GM19467 (cell line): ENCODE measurements at regions not wholly inside any gene's neighbourhood (a gene's known extent, or its start where the extent isn't known, plus 50 kb on each side); places are given as distances from the start of the nearest gene placed in this dataset.
"Not testable (repeated sequence)": the region's sequence is repeated elsewhere in the genome, so short reads cannot be mapped to it uniquely, and the experiment has no call there.

Experiments
- ATAC-seq: cut with Tn5 transposase; IDR thresholded peaks from one replicate; pipeline ENCODE4 v1.9.1; 2021; ENCODE audit warnings: mild to moderate bottlenecking, moderate library complexity; ENCODE audit not compliant: unreplicated experiment

DNA sequence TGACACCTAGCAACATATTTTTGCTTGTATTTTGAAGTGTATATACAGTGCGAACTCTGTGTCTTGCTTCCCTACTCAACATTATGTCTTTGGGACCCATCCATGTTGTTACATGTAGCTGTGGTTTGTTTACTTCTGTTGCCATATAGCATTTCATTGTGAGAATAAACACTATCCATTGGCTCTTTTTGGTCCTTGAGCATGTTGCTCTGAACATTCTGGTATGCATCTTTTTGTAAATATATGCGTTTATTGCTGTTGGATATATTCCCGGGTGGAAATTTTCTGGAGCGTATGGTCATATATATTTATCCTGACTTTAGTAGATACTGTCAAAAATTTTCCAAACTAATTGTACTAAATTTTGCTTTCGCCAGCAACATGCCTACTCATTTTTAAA lies 222.5 kb upstream of the SPTLC3 start:
- ATAC-seq, result no peak

DNA sequence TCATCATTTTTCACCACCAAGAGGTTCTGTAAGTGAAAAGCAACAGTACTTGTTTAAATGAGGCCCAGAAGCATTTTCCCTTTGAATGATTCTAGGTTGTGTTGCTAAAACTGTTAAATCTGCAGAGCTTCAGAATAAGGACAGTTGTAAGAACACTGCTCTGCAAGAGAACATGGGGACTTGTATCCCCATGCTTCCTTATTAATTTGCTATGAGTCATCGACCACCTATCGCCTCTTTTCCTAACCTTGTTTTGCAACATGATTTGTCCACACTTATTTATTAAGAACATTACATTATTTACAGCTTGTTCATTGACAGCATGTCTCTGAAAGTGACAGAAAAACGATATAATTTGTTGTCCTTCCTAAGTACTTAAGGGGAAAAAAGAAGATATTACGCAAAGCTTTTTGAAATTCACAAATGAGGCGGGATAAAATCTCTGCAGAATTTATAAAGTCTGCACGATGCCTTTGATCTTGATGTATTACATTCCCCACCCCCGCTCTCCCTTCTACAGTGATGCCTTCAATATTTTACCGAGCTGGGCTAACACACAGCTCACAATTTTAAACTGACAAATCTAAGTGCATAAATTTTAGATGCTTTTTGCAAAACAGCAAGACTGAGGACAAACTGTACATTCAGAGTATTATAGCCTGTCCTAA lies 220.0 kb upstream of the SPTLC3 start:
- ATAC-seq, result no peak

DNA sequence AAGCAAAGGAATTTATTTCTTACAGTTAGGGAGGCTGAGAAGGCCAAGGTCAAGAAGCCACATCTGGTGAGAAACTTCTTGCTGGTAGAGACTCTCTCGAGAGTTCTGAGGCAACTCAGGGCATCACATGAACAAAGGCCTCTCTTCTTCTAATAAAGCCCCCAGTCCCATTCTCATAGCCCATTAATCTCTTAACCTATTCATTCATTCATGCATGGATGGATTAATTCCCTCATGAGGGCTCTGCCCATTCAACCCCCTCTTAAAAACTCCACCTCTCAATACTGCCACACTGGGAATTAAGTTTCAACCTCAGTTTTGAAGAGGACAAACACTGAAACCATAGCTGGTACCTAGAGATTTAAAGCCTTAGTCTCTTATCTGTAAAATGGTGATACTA lies 217.9 kb upstream of the SPTLC3 start:
- no peak for ATAC-seq

DNA sequence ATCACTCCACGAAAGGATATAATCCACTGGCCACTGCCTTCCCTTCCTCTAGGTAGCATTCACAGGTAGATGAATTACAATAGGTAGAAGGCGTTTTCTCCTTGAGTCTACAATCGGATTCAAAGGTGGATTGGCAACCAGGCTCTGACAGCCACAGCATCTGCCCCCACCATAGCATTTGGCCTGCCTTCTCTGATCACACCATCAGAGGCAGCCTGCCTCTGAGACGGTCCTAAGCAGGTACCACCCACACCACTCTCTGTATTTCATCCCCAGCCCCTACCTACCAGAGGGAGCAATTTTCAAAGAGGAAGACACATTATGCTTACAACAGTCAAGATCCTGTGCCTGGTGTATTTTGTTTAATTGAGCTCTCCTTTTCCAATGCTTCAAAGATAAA lies 210.5 kb upstream of the SPTLC3 start:
- ATAC-seq, result no peak

DNA sequence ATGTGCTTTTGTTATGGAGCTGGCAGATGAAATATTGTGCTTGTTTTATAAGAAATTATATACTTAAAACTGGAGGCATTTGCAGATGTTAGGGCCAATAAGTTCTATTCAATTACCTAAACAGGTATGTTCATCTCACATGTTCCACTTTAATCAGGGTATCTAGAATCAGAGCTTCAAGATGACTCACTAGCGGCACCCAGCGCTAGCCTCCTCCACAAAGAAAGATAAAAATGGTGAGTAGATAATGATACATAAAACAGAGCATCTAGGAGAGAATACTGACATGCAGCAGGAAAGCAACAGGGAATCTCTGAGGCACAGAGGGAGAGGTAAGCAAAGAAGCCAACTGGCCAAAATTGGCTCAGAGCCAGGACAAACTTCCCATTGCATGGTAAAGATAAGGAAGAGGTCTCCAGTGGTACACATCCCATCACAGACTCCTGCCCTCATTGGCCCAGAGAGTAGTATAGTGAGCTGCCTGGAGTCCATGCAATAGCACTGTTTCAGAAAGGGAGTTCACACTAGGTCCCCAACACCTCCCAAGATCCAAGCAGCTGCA lies 200.7 kb upstream of the SPTLC3 start:
- no peak for ATAC-seq

DNA sequence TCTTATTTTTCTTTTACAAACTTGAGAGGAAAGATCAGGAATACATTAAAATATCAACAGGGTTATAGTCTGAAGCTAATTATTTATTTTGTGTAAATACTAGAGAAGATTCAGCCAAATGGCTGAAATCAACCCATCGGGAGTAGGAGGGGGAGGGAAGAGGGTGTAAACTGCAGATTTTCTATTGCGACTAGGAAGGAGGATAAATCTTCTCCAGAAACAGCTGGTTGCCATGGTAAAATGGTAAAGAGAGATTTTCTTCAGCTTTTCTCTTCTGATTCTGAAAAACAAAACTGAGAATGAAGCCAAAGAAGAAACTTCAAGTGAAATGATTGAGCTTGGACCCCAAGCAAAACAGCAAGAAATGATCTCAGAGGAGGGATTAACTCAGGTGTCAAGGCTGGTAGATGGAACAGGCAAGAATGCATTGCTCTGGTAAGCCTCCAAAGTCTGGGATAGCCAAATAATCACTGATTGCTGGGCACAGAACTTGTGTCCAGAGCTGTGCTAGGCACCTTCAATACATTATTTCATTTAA lies 193.5 kb upstream of the SPTLC3 start:
- no peak for ATAC-seq

DNA sequence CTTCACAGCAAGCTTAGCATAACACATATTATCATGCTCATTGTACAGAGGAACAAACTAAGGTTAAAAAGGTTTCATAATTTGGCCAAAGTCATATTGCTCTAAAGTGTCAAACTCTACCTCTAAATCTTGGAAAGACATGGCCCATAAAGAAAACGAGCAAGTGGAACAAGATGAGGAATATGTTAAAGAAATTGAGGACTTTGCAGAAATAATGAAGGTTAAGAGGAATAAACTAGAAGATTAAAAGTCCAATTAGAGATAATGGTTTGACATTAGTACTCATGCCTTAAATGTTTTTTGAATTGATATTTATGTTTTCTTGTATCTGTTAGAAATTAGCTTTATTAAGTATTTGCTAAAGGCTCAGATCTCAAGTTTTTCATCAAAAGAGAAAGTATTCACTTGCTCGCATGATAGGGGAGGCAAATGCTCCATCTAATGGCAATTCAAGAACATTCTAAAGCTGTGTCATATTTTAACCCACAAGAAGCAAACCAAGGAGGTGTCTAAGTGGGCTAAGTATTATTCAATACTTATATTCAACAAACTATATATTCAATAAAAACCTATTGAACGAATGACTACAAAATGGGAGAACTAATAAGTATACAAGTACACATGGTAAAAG lies 192.9 kb upstream of the SPTLC3 start:
- ATAC-seq, result no peak

DNA sequence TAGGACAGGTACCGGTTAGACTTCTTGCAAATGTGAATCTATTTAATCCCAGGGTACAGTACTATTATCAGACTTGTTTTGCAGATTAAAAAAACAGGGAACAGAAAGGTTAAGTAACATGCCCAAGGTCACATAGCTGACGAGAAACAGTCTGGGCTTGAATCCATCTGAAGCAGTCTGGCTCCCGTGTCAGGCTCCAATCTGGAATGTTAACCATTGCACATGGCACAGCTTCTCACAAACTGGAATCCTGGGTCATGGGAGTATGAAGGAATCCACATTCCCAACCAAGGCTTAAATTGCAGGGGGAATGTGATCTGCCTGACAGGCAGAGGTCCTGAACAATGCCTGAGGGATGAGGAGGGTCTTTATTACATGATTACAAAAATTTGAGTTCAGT lies 187.5 kb upstream of the SPTLC3 start:
- ATAC-seq, result no peak

DNA sequence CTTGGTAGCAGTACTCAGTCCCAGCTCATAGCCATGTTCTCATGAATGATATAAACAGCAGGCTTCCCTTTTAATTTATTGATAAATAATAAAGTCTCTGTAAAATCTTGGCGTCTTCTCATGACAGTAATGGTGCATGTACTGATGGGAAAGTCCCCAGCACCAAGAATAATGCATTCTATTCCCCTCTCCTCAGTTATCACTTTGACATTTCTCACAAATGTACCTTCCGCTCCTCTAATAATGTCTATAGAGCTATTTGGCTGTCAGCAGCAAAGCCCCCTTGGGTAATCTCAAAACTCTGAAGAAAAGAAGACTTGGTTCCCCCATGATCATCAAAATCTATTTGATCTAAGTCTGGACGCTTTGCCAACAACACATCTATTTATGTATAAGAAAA lies 185.0 kb upstream of the SPTLC3 start:
- ATAC-seq, result no peak

DNA sequence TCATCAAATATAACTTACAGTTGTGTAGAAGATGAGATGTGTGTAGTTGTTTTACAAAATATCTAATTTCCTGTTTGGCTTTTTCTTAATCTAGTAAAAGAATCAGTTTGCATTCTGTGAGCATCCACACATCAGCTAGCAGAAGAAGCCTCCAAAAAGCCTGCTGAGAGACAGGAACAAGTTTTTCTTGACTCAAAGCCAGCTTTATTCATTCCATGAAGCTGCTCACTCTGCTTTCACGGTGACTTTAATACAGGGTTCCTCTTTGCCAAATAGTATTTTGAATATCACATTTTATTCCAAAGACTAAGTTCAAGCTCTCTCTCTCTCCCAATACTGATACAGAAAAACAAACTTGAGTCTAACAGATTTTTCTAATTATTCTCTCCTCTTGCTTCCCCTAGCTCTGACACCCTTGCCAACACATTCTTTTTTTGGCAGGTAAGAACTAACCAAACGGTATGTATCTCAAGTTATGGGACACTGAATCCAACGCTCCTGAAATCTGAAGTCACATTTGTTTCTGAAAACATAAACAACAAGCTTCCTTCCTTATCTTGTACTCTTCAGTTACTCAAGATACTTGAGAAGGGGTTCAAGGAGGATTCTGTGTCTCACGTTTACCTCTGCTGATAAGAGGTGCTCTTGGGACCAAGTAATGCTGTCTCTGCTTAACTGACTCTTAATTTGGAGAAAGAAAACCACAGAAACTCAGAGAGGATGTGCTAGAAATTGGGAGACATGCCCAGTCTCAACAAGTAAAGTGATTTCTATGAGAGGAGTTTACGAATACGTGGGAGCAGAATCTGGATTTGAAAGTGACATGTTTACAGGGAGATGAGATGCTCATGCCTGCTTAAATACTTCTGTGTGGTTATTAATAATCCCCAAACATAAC lies 184.2 kb upstream of the SPTLC3 start:
- ATAC-seq, result no peak

DNA sequence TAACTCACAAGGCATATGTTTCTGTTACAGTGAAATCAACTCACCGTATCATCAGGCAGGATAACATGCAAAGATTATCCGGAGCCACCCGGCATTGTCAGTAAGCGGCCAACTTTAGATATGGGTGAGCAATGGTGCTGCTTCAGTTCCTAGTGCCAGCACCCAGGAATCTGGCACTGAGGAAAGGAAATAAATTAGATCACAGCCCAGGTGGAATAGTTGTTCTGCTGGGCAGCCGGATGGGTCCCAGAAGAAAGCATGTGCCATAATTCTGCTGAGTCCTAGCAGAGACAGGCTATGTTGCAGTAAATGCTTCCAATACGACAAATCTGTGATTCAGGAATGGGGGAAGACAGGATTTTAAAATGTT lies 183.6 kb upstream of the SPTLC3 start:
- ATAC-seq, result no peak

DNA sequence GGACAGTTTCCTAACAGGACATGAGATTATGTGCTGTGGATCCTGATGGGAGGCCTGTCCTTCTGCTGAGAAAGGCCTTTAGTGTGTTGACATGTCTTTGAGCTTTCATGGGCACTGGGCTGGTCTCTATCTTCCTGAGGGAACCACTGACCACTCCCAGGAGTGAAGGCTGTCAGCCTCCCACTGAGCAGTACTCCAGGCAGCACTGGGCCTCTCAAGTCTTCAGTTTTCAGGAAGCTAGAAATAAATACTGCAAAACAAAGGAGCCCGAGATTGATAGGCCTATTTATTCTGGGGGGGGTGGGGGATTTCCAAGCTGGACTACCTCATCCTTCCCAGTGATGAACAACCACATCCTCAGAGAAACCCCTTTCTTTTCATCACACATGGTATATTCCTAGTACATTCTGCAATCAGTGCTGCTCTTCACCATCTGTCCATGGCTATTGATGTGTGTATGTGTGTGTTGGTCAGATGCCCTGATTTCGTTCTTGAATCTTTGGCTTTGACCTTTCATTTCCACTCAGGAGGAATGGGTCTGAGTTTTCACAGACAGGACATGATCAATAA lies 180.9 kb upstream of the SPTLC3 start:
- no peak for ATAC-seq

DNA sequence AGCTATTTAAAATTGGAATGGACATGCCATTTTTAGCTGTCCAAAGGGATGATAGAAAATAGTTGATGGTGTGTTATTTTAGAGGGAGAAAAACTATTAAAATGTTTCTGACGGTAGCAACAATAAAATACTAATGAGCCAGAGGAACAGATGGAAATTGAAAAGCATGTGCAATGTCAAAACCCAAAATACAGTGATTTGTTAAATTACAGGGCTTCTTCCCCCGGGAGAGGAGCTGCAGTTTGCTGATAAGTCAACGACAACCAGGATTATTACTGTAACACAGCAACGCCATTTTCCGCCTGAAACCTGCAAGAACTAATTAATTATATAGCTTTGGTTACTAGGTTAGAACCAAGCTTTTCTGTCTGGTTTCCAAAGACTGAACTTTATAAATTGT lies 179.6 kb upstream of the SPTLC3 start:
- no peak for ATAC-seq

DNA sequence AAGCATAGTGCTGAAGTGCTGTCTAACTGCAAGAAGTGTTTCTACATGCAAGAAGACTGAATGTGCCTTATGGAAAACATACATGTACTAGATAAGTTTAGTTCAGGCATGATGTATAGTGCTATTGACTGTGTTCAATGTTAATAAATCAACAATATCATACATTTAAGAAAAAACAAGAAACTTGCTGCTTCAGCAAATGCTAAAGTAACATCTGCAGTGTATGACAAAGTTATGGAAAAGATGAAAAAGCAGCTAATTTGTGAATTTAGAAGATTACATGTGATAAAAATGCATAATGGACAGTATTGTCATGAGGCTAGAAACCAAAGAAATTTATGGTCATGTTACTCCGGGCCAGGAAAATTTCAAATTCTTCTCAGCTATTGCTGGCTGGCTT lies 174.9 kb upstream of the SPTLC3 start:
- no peak for ATAC-seq

DNA sequence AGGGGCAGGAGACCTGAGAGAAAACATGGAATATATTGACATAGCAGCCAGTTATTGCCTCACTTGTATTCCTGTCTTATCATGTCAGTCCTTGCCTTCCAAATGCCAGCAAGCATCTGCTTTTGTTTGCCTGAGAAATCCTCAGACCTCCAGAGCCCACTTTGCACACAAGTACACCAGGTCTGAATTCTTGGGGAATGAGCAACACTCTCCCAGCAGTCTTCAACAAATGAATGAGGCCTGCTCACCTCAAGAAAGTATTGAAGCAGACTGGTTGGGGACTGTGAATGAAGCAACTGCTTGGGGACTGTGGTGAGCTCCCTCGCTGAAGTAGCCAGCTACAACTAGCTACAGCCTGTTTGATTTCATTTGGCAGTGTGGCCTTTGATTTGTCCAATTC lies 172.8 kb upstream of the SPTLC3 start:
- no peak for ATAC-seq

DNA sequence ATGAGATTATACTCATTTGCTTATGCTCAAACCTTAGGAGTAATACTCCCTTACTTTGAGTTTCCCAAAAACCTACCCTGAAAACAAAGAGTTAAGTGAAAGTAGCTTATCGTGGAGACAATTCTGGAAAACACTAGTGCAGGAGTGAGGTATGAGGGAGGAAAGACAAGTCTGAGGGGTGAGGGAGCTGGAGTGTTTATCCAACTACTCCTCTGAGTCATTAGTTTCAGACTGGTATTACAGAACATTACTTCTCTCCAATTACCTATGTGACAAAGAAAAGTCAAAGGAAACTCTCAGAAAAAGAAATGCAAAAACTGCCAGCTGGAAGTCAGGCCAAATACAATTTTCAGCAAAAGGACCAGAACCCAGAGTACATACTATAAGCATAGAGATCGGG lies 171.1 kb upstream of the SPTLC3 start:
- ATAC-seq, result no peak

DNA sequence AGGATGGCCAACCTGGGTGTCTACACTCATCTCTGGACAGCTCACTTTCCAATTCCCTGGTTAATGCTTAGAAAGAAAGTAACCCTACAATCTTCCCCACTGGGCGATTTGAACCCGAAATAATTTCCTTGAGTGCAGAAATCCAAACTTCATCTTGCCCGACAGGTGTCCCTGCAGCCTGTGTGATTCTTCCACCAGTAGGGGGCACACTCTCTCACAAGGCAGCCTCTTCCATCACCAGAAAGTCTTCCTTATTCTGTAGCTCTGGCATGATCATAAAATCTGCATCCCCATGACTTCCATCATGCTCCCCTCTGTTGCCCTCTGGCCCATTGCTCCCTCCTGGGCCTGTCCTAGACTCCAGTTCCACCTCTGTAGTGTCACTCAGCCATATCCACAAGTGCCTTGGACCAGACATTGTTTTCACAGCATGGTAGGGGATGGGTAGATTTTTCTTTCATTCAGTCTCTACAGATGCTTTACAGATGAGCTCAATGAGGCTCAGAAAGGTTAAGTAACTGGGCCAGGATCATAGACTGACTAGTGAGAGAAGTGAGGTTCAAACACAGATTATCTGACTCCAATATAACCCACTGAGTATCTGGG lies 170.4 kb upstream of the SPTLC3 start:
- no peak for ATAC-seq

DNA sequence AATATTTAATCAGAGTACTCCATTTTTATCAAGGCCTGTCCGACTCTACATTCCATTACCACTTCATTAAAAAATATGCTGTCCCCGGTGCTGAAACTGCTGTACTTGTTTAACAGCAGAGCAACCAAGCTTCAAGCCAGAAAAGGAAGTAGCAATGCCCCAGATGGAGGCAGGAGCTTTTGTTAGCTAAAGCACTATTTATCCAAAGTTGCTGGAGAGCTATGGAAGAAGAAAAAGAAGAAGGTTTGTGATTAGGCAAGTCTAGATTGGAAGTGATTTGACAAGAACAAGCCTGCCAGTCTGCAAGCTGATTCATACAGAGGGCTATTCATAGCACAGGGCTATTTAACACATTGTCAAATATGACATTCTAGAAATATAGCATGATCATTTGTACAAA lies 160.9 kb upstream of the SPTLC3 start:
- no peak for ATAC-seq

DNA sequence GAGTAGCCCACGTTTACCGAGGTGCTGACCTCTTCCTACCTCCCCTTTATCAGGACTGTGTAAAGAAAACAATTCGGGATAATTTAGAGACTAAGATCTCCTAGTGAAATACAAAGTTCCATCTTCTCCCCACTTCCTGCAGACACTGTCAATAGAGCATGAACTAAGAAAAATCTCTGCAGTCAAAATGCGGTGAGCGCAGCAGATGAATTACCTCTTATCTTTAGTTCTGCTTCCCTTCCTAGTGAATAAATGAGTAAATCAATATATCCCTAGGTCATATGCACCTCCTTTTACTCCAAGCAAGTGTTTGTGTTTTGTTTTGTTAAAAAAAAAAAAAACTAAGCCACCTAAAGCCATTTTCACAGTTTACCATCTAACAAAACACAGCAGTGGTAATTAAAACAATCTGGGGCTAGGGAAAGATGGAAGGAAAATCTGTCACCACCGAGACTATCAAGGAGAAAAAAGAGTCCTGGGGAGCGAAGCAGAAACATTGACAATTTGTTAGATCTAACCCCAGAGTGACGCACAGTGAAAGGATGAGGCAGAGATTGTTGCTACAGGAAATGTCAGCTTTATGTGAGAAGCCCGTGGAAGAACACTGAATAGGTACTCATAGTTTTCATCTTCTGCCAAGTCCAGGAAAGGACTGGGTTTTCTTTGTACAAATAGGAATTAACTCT lies 159.4 kb upstream of the SPTLC3 start:
- ATAC-seq, result no peak

DNA sequence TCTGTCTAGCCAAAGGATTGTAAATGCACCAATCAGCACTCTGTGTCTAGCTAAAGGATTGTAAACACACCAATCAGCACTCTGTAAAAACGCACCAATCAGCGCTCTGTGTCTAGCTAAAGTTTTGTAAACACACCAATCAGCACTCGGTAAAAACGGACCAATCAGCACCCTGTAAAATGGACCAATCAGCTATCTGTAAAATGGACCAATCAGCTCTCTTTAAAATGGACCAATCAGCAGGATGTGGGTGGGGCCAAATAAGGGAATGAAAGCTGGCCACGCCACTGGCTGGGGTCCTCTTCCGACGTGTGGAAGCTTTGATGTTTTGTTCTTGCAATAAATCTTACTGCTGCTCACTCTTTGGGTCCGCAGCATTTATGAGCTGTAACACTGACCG lies 151.1 kb upstream of the SPTLC3 start:
- not testable (repeated sequence) for ATAC-seq
